DOHH2 (cell line): ENCODE measurements at regions not wholly inside any gene's neighbourhood (a gene's known extent, or its start where the extent isn't known, plus 50 kb on each side); places are given as distances from the start of the nearest gene placed in this dataset.
"Not testable (repeated sequence)": the region's sequence is repeated elsewhere in the genome, so short reads cannot be mapped to it uniquely, and the experiment has no call there.

Source experiments
- CTCF ChIP-seq: fragments of 200-600 bp; sonication (generic); IDR thresholded peaks from one replicate; pipeline ENCODE4 v1.5.1; 2014; ENCODE audit warnings: antibody characterized with exemption, mild to moderate bottlenecking, low read depth, low read length; ENCODE audit not compliant: poor library complexity, severe bottlenecking
- EZH2phosphoT487 ChIP-seq: fragments of 200-600 bp; sonication (generic); IDR thresholded peaks from 2 replicates; pipeline ENCODE4 v1.6.1; 2017; ENCODE audit warnings: borderline replicate concordance, mild to moderate bottlenecking, antibody characterized with exemption, low read length, moderate library complexity, mixed read lengths

GRCh38 chr14:83919675-83920074 is 1610.3 kb upstream of the FLRT2 start:
- not testable (repeated sequence) for TF ChIP-seq CTCF, EZH2phosphoT487
